ENCODE measurements at regions not wholly inside any gene's neighbourhood (a gene's known extent, or its start where the extent isn't known, plus 50 kb on each side); places are given as distances from the start of the nearest gene placed in this dataset.

GRCh38 chr14:65334765-65335410 is 77.6 kb upstream of the FUT8 start:
- Histone ChIP-seq H3K27me3 (ENCODE audit: low read length) (no peaks in the 10 kb centered on the region), H3K27ac (ENCODE audit: low read depth, low read length) (no peak overlapping the region), H3K4me3 (ENCODE audit: insufficient read depth, low read length, poor library complexity, severe bottlenecking) (no peak overlapping the region), H3K79me2 (ENCODE audit: insufficient read depth, low read length) (no peaks in the 10 kb centered on the region), H3K9me3 (ENCODE audit: insufficient read depth, low read length) (no peaks in the 10 kb centered on the region), H3K36me3 (ENCODE audit: low read length) (no peaks in the 10 kb centered on the region), H4K20me1 (ENCODE audit: low read depth, low read length) (no peaks in the 10 kb centered on the region), H3K9ac (ENCODE audit: low read length) (no peak overlapping the region), H2AFZ (ENCODE audit: low read depth, low read length, severe bottlenecking) (no peak overlapping the region), H3K9me2 (replicated peaks; ENCODE audit: insufficient read depth, low read length) (no peaks in the 10 kb centered on the region), H3F3A (ENCODE audit: insufficient read depth) (no peaks in the 10 kb centered on the region), H3K4me2 (ENCODE audit: low read depth, low read length, poor library complexity, severe bottlenecking) (no peak overlapping the region)
- TF ChIP-seq EZH2phosphoT487 (conservative IDR thresholded peaks at IDR 0.05; ENCODE audit: low read length) (no peak), CTCF (IDR thresholded peaks at IDR 0.05; ENCODE audit: insufficient read depth, low read length, poor library complexity, severe bottlenecking) (no peak)

- TF ChIP-seq EZH2phosphoT487 (conservative IDR thresholded peaks at IDR 0.05; ENCODE audit: low read length): no peak
- no peak for TF ChIP-seq CTCF (IDR thresholded peaks at IDR 0.05; ENCODE audit: insufficient read depth, low read length, poor library complexity, severe bottlenecking)
- no peak overlapping the region for H3K27ac ChIP-seq (ENCODE audit: low read depth, low read length)
- H2AFZ ChIP-seq (ENCODE audit: low read depth, low read length, severe bottlenecking): no peak overlapping the region
- no peaks in the 10 kb centered on the region for H3K36me3 ChIP-seq (ENCODE audit: low read length)
- H3K4me3 ChIP-seq (ENCODE audit: insufficient read depth, low read length, poor library complexity, severe bottlenecking): no peak overlapping the region
- no peaks in the 10 kb centered on the region for H3F3A ChIP-seq (ENCODE audit: insufficient read depth)
- no peaks in the 10 kb centered on the region for H3K27me3 ChIP-seq (ENCODE audit: low read length)
- no peaks in the 10 kb centered on the region for H4K20me1 ChIP-seq (ENCODE audit: low read depth, low read length)
- H3K79me2 ChIP-seq (ENCODE audit: insufficient read depth, low read length): no peaks in the 10 kb centered on the region
- H3K9ac ChIP-seq (ENCODE audit: low read length): no peak overlapping the region
- no peaks in the 10 kb centered on the region for H3K9me3 ChIP-seq (ENCODE audit: insufficient read depth, low read length)
- H3K4me2 ChIP-seq (ENCODE audit: low read depth, low read length, poor library complexity, severe bottlenecking): no peak overlapping the region
- no peaks in the 10 kb centered on the region for H3K9me2 ChIP-seq (replicated peaks; ENCODE audit: insufficient read depth, low read length)
Observed at GRCh38 chr14:65335411-65335947, 77.1 kb upstream of the FUT8 start.

- H3K9me3 ChIP-seq (ENCODE audit: insufficient read depth, low read length): no peaks in the 10 kb centered on the region
- no peaks in the 10 kb centered on the region for H3F3A ChIP-seq (ENCODE audit: insufficient read depth)
- H2AFZ ChIP-seq (ENCODE audit: low read depth, low read length, severe bottlenecking): no peak overlapping the region
- H3K36me3 ChIP-seq (ENCODE audit: low read length): no peaks in the 10 kb centered on the region
- no peak overlapping the region for H3K4me3 ChIP-seq (ENCODE audit: insufficient read depth, low read length, poor library complexity, severe bottlenecking)
- no peak overlapping the region for H3K4me2 ChIP-seq (ENCODE audit: low read depth, low read length, poor library complexity, severe bottlenecking)
- no peak overlapping the region for H3K9ac ChIP-seq (ENCODE audit: low read length)
- no peak overlapping the region for H3K27ac ChIP-seq (ENCODE audit: low read depth, low read length)
- no peaks in the 10 kb centered on the region for H4K20me1 ChIP-seq (ENCODE audit: low read depth, low read length)
- TF ChIP-seq CTCF (IDR thresholded peaks at IDR 0.05; ENCODE audit: insufficient read depth, low read length, poor library complexity, severe bottlenecking): no peak
- TF ChIP-seq EZH2phosphoT487 (conservative IDR thresholded peaks at IDR 0.05; ENCODE audit: low read length): no peak
- no peaks in the 10 kb centered on the region for H3K9me2 ChIP-seq (replicated peaks; ENCODE audit: insufficient read depth, low read length)
- H3K27me3 ChIP-seq (ENCODE audit: low read length): no peaks in the 10 kb centered on the region
- no peaks in the 10 kb centered on the region for H3K79me2 ChIP-seq (ENCODE audit: insufficient read depth, low read length)
Observed at GRCh38 chr14:65336191-65336591, 76.3 kb upstream of the FUT8 start.

Data from SU-DHL-6 (cell line).